Neural cell (in vitro differentiated cells): ENCODE measurements at regions not wholly inside any gene's neighbourhood (a gene's known extent, or its start where the extent isn't known, plus 50 kb on each side); places are given as distances from the start of the nearest gene placed in this dataset.

Source experiments
- H2AFZ ChIP-seq: fragments of 200-600, 300-800 bp; sonication (generic), shearing (Covaris generic); 2 replicates; pipeline ENCODE4 v1.6.0; 2014; ENCODE audit warnings: low read depth, mild to moderate bottlenecking, antibody characterized with exemption, low read length, moderate library complexity
- H3F3A ChIP-seq: fragments of 200-600 bp; shearing (Covaris generic); 2 replicates; pipeline ENCODE4 v1.6.1; 2016; ENCODE audit warnings: mild to moderate bottlenecking, moderate library complexity, mixed read lengths, antibody characterized with exemption, low read length; ENCODE audit not compliant: insufficient read depth, poor library complexity, severe bottlenecking
- H3K27ac ChIP-seq: fragments of 200-600, 300-800 bp; sonication (generic), shearing (Covaris generic); 2 replicates; pipeline ENCODE4 v1.5.1; 2014; ENCODE audit warnings: mild to moderate bottlenecking, low read length, moderate library complexity
- H3K27me3 ChIP-seq: fragments of 300-800, 200-600 bp; sonication (generic), shearing (Covaris generic); 2 replicates; pipeline ENCODE4 v1.6.0; 2014; ENCODE audit warnings: mild to moderate bottlenecking, low read depth, low read length, moderate library complexity; ENCODE audit not compliant: insufficient read depth
- H3K36me3 ChIP-seq: fragments of 300-800, 200-600 bp; sonication (generic), shearing (Covaris generic); 2 replicates; pipeline ENCODE4 v1.5.1; 2014; ENCODE audit warnings: mild to moderate bottlenecking, antibody characterized with exemption, low read length, moderate library complexity; ENCODE audit not compliant: insufficient read depth
- H3K4me2 ChIP-seq: fragments of 300-800, 200-600 bp; sonication (generic), shearing (Covaris generic); 2 replicates; pipeline ENCODE4 v1.6.0; 2014; ENCODE audit warnings: mild to moderate bottlenecking, low read length
- H3K4me3 ChIP-seq: fragments of 300-800, 200-600 bp; sonication (generic), shearing (Covaris generic); 2 replicates; pipeline ENCODE4 v1.5.1; 2014; ENCODE audit warnings: mild to moderate bottlenecking, low read length, moderate library complexity
- H3K79me2 ChIP-seq: fragments of 200-600 bp; shearing (Covaris generic); replicated peaks from 2 replicates; pipeline ENCODE4 v1.6.0; 2014; ENCODE audit warnings: mild to moderate bottlenecking, low read length, moderate library complexity; ENCODE audit not compliant: insufficient read depth
- H3K9ac ChIP-seq: fragments of 300-800, 200-600 bp; sonication (generic), shearing (Covaris generic); 2 replicates; pipeline ENCODE4 v1.6.1; 2016; ENCODE audit warnings: mild to moderate bottlenecking, low read length, mixed read lengths
- H3K9me2 ChIP-seq: fragments of 200-600 bp; shearing (Covaris generic); 2 replicates; pipeline ENCODE4 v1.6.1; 2016; ENCODE audit warnings: mild to moderate bottlenecking, low read length, mixed read lengths; ENCODE audit not compliant: insufficient read depth
- H3K9me3 ChIP-seq: fragments of 200-600, 300-800 bp; sonication (generic), shearing (Covaris generic); 2 replicates; pipeline ENCODE4 v1.6.1; 2016; ENCODE audit warnings: mild to moderate bottlenecking, mixed run types, low read length, moderate library complexity, mixed read lengths
- H4K20me1 ChIP-seq: fragments of 200-600 bp; shearing (Covaris generic); 2 replicates; pipeline ENCODE4 v1.6.1; 2016; ENCODE audit warnings: mild to moderate bottlenecking, mixed run types; ENCODE audit not compliant: insufficient read depth
- CTCF ChIP-seq: fragments of 450-650 bp; IDR thresholded peaks from 2 replicates; pipeline ENCODE4 v1.5.1; 2014; ENCODE audit warnings: antibody characterized with exemption, mild to moderate bottlenecking, moderate library complexity; ENCODE audit not compliant: poor library complexity, severe bottlenecking
- EP300 ChIP-seq: fragments of 450-650 bp; conservative IDR thresholded peaks from 2 replicates; pipeline ENCODE4 v1.6.1; 2014; ENCODE audit warnings: antibody characterized with exemption, mild to moderate bottlenecking, moderate library complexity; ENCODE audit not compliant: poor library complexity, severe bottlenecking
- EZH2 ChIP-seq: fragments of 200-600, 300-800 bp; shearing (Covaris generic), sonication (generic); IDR thresholded peaks from 2 replicates; pipeline ENCODE4 v1.6.1; 2014; ENCODE audit warnings: antibody characterized with exemption, low read length, borderline replicate concordance, mild to moderate bottlenecking; ENCODE audit not compliant: insufficient read depth, poor library complexity, severe bottlenecking
- MXI1 ChIP-seq: fragments of 450-650 bp; conservative IDR thresholded peaks from 2 replicates; pipeline ENCODE4 v1.6.1; 2014; ENCODE audit warnings: antibody characterized with exemption, mild to moderate bottlenecking; ENCODE audit not compliant: poor library complexity, severe bottlenecking
- POLR2AphosphoS5 ChIP-seq: IDR thresholded peaks from 2 replicates; pipeline ENCODE4 v1.6.1; 2012
- RAD21 ChIP-seq: fragments of 450-650 bp; conservative IDR thresholded peaks from 2 replicates; pipeline ENCODE4 v1.6.1; 2014; ENCODE audit warnings: antibody characterized with exemption, mild to moderate bottlenecking, moderate library complexity
- REST ChIP-seq: IDR thresholded peaks from 2 replicates; pipeline ENCODE4 v1.6.1; 2012; ENCODE audit warnings: borderline replicate concordance
- SMC3 ChIP-seq: fragments of 450-650 bp; conservative IDR thresholded peaks from 2 replicates; pipeline ENCODE4 v1.6.1; 2014; ENCODE audit warnings: antibody characterized with exemption, mild to moderate bottlenecking, moderate library complexity; ENCODE audit not compliant: poor library complexity
- TAF1 ChIP-seq: IDR thresholded peaks from 2 replicates; pipeline ENCODE4 v1.6.1; 2012; ENCODE audit warnings: low read depth

- no peak overlapping the region for H3K27ac ChIP-seq
These were observed 250.8 kb downstream of the C16orf95 start for GRCh38 chr16:87066133-87067002.

GRCh38 chr16:87067003-87067556 is 250.1 kb downstream of the C16orf95 start:
- Histone ChIP-seq H4K20me1 (no peaks in the 10 kb centered on the region), H3F3A (no peaks in the 10 kb centered on the region), H2AFZ (no peak overlapping the region), H3K9me3 (no peaks in the 10 kb centered on the region), H3K36me3 (no peaks in the 10 kb centered on the region), H3K27me3 (no peaks in the 10 kb centered on the region), H3K79me2 (no peaks in the 10 kb centered on the region), H3K27ac (no peak overlapping the region), H3K9me2 (no peaks in the 10 kb centered on the region), H3K9ac (no peak overlapping the region), H3K4me2 (no peak overlapping the region), H3K4me3 (no peak overlapping the region)
- TF ChIP-seq TAF1 = no peak
- TF ChIP-seq RAD21 = no peak
- no peak for TF ChIP-seq EP300
- TF ChIP-seq SMC3 = no peak
- no peak for TF ChIP-seq POLR2AphosphoS5
- no peak for TF ChIP-seq EZH2
- no peak for TF ChIP-seq CTCF
- no peak for TF ChIP-seq MXI1
- TF ChIP-seq REST = no peak

More at GRCh38 chr16:87066133-87067002, 250.8 kb downstream of the C16orf95 start:
- Histone ChIP-seq H3K4me3 (no peak overlapping the region), H3K9me2 (no peaks in the 10 kb centered on the region), H3K27me3 (no peaks in the 10 kb centered on the region), H4K20me1 (no peaks in the 10 kb centered on the region), H3K4me2 (no peak overlapping the region), H3K9ac (no peak overlapping the region), H3F3A (no peaks in the 10 kb centered on the region), H3K36me3 (no peaks in the 10 kb centered on the region), H2AFZ (no peak overlapping the region), H3K79me2 (no peaks in the 10 kb centered on the region), H3K9me3 (no peaks in the 10 kb centered on the region)
- TF ChIP-seq CTCF (no peak), EP300 (no peak)
